Aorta (tissue), 5 donors: ENCODE measurements at regions not wholly inside any gene's neighbourhood (a gene's known extent, or its start where the extent isn't known, plus 50 kb on each side); places are given as distances from the start of the nearest gene placed in this dataset.
"Not testable (repeated sequence)": the region's sequence is repeated elsewhere in the genome, so short reads cannot be mapped to it uniquely, and the experiment has no call there.

ENCODE experiments used
- ATAC-seq: fragments of 200-7000 bp; cut with Tn5 transposase; one replicate; pipeline ENCODE4 v1.9.1; 2022; ENCODE audit warnings: moderate library complexity; ENCODE audit not compliant: low FRiP score
- DNase-seq, 2 donors: peaks; one replicate each; pipeline ENCODE4 v3.0.0-alpha.2; 2020
- H3K27ac ChIP-seq, 2 donors: one replicate each; pipeline ENCODE4 v1.5.1; 2013; ENCODE audit warnings: low read length in 2 of 2, mild to moderate bottlenecking in 2 of 2, moderate library complexity in 2 of 2, control low read depth in 1 of 2, inconsistent platforms in 1 of 2, low read depth in 1 of 2
- H3K27me3 ChIP-seq, 2 donors: one replicate each; pipeline ENCODE4 v1.6.1; 2013; ENCODE audit warnings: control low read depth in 1 of 2, low read length in 1 of 2, mild to moderate bottlenecking in 1 of 2, moderate library complexity in 1 of 2; ENCODE audit not compliant: insufficient read depth in 2 of 2, control insufficient read depth in 1 of 2
- H3K36me3 ChIP-seq, 2 donors: one replicate each; pipeline ENCODE4 v1.6.1; 2013; ENCODE audit warnings: control low read depth in 1 of 2, low read length in 1 of 2, mild to moderate bottlenecking in 1 of 2; ENCODE audit not compliant: insufficient read depth in 2 of 2, control insufficient read depth in 1 of 2
- H3K4me1 ChIP-seq, 2 donors: one replicate each; pipeline ENCODE4 v1.6.1; 2013; ENCODE audit warnings: low read length in 2 of 2, control low read depth in 1 of 2, mild to moderate bottlenecking in 1 of 2, moderate library complexity in 1 of 2; ENCODE audit not compliant: insufficient read depth in 2 of 2, control insufficient read depth in 1 of 2
- H3K4me3 ChIP-seq, 2 donors: one replicate each; pipeline ENCODE4 v1.5.1; 2013; ENCODE audit warnings: low read length in 2 of 2, control low read depth in 1 of 2, mild to moderate bottlenecking in 1 of 2
- H3K9me3 ChIP-seq: one replicate; pipeline ENCODE4 v1.6.1; 2013; ENCODE audit warnings: mild to moderate bottlenecking, low read length; ENCODE audit not compliant: control insufficient read depth
- WGBS, 2 donors: extraction: QIAGEN DNeasy Blood & Tissue Kit; methylation state at CpG; one replicate each; pipeline ENCODE4 v1.1.7; 2013; 5-methylcytosine and 5-hydroxymethylcytosine counted together
- intact Hi-C, 2 donors: fragments of 100-400 bp; cut with DNase I; formaldehyde crosslinking; loops; one replicate each; pipeline versions ENCODE4 v1.14.2 to v1.15.0; 2022
- donor health status: healthy with polysubstance abuse.
- donor health status: Bipolar disorder and iron deficiency.
- donor health status: DM: no; HTN: no; CAD: no.
- donor health status: DM: no; HTN: no; CAD: no.
- donor health status: DM: yes; HTN: yes; CAD: no.

DNA sequence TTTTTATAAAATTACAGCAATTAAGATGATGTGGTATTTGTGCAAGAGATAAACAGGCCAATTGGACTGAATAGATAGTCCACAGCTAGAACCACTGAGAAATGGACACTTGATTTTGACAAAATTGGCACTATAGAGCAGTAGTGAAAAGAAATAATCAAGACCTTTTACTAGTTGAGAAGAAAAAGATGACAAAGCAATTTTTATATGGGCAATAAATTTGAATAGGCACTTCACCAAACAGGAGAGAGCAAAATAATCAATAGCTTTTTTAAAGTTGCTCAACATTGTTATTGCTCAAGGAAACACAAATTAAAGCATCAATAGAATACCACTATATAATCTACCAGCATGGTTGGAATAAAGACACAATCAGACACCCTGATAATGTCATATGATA is 193.5 kb upstream of the FTMT start:
- no peak for ATAC-seq

DNA sequence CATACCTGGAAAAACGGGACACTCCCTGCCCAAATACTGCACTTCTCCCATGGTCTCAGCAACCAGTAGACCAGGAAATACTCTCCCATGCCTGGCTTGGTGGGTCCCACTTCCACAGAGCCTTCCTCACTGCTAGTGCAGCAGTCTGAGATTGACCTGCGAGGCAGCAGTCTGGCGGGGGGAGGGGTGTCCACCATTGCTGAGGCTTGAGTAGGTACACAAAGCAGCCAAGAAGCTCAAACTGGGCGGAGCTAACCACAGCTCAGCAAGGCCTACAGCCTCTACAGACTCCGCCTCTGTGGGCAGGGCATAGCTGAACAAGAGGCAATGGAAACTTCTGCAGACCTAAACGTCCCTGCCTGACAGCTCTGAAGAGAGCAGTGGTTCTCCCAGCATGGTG is 191.5 kb upstream of the FTMT start:
- ATAC-seq = no peak
- 90 to 93% methylated on average over 6 of the region's 6 CpGs for WGBS, 2 donors

More for the DNA sequence above, 193.5 kb upstream of the FTMT start:
- no peak for DNase-seq
- no peak overlapping the region for H3K4me3 ChIP-seq
- no peak overlapping the region for H3K27ac ChIP-seq
- H3K4me1 ChIP-seq = no peaks in the 10 kb centered on the region
- no peaks in the 10 kb centered on the region for H3K27me3 ChIP-seq
- H3K9me3 ChIP-seq = no peaks in the 10 kb centered on the region
- H3K36me3 ChIP-seq = no peaks in the 10 kb centered on the region
- intact Hi-C loops = no loop called here

DNA sequence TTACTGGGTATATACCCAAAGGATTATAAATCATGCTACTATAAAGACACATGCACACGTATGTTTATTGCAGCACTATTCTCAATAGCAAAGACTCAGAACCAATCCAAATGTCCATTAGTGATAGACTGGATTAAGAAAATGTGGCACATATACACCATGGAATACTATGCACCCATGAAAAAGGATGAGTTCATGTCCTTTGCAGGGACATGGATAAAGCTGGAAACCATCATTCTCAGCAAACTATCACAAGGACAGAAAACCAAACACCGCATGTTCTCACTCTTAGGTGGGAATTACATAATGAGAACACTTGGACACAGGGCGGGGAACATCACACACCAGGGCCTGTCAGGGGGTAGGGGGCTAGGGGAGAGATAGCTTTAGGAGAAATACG is 186.1 kb upstream of the FTMT start:
- intact Hi-C loops = not testable (repeated sequence)

More for the DNA sequence above, 191.5 kb upstream of the FTMT start:
- intact Hi-C loops = no loop called here
- Histone ChIP-seq H3K27me3 (no peaks in the 10 kb centered on the region), H3K27ac (no peak overlapping the region), H3K9me3 (no peaks in the 10 kb centered on the region), H3K36me3 (no peaks in the 10 kb centered on the region), H3K4me3 (no peak overlapping the region), H3K4me1 (no peaks in the 10 kb centered on the region)
- peak in 1 of 2 donors; percentile 26 for DNase-seq

DNA sequence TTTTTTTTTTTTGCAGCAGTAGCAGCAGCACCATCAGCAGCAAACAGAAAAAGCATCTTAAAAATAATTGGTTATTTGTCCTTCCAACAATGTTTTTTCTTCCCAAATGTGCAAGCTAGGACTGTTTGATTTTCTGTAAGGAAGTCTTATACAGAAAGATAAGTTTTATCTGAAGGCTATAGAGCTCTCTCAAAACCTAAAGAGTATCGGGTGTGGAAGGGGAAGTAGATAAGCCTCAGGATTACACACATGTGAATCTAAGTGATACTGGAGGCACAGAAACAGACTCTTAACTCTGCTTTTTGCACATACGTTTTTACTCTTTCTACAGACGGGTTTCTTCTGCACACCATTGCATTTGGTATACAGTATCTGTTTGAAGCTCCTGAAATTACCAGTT is 184.4 kb upstream of the FTMT start:
- Histone ChIP-seq H3K27me3 (no peaks in the 10 kb centered on the region), H3K4me1 (no peaks in the 10 kb centered on the region), H3K4me3 (no peak overlapping the region), H3K9me3 (no peaks in the 10 kb centered on the region), H3K27ac (no peak overlapping the region), H3K36me3 (no peaks in the 10 kb centered on the region)
- DNase-seq (no peak), ATAC-seq (no peak)
- 65 to 68% methylated on average over 3 of the region's 3 CpGs for whole genome bisulfite sequencing, 2 donors
- intact Hi-C loops = no loop called here

More for the DNA sequence above, 186.1 kb upstream of the FTMT start:
- DNase-seq, H3K4me3 ChIP-seq, H3K36me3 ChIP-seq, H3K27ac ChIP-seq, H3K9me3 ChIP-seq, H3K27me3 ChIP-seq, H3K4me1 ChIP-seq, ATAC-seq: not testable (repeated sequence)
- 95 to 96% methylated on average over 4 of the region's 4 CpGs for WGBS, 2 donors

DNA sequence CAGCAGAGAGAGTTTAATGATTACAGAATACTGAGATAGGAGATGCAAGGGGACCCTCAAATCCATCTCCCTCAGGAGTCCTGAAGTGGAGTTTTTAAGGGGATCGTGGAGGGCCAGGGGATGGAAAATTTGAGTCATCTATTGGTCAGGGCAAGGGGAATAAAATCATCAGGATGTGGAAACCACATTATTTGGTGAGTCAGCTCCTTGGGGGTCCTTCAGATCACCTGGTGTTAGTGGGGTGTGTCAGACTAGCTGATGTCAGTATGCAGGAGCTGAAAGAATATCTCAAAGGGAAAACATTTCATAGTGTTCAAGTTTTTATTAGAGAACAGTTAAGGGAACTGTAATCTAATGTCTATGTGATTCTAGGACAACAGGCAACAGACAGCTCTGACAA is 183.0 kb upstream of the FTMT start:
- Histone ChIP-seq H3K9me3 (no peaks in the 10 kb centered on the region), H3K4me1 (no peaks in the 10 kb centered on the region), H3K27me3 (no peaks in the 10 kb centered on the region), H3K4me3 (no peak overlapping the region), H3K27ac (no peak overlapping the region), H3K36me3 (no peaks in the 10 kb centered on the region)
- ATAC-seq (no peak), DNase-seq (no peak)
- 58 to 62% methylated on average over 1 of the region's 1 CpG for WGBS, 2 donors
- intact Hi-C loops = no loop called here

DNA sequence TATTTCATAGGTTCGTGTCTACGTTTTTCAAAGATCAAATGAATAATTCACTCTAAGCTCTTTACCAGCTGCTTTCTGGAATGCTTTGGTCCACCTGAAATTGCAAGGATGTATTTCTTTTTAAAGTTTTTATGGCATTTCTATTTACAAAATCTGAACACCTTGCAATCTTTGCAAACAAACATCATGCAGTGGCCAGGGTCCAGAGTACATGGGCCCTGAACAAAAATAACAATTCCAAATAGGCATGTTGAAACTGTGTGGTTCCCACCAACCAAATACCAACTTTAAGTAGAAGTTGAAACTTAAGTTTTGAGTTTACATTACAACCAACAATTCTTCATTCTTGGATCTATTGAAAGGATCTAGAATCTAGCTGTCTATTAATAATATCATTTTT is 180.1 kb upstream of the FTMT start:
- H3K9me3 ChIP-seq = peaks cover 2% of the 10 kb centered on the region
- 61 to 72% methylated on average over 2 of the region's 2 CpGs for WGBS, 2 donors

DNA sequence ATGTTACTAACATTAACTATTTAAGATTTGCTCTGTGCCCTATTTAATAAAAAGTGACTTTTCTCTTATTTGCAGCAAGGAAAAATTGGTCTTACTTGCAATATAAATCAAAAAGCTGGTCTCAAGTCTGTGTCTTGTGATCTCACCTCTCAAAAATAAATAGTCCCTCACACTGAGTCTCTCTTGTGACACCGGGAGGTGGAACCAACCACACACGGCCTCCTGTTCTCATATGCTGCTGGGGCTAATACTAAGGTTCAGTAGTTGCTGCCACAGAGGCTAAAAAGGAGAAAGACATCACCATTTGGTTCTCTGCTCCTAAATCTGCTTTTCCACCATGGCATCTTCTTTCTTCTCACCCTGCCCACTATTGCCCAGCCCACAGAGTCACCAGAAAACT is 175.8 kb upstream of the FTMT start:
- peaks cover 2% of the 10 kb centered on the region for H3K9me3 ChIP-seq
- 63 to 64% methylated on average over 2 of the region's 2 CpGs for WGBS, 2 donors
- no peak overlapping the region for H3K27ac ChIP-seq
- ATAC-seq = no peak
- no peaks in the 10 kb centered on the region for H3K4me1 ChIP-seq
- no peaks in the 10 kb centered on the region for H3K27me3 ChIP-seq
- no peaks in the 10 kb centered on the region for H3K36me3 ChIP-seq
- no peak overlapping the region for H3K4me3 ChIP-seq
- intact Hi-C loops = no loop called here
- no peak for DNase-seq

More for the DNA sequence above, 180.1 kb upstream of the FTMT start:
- DNase-seq = no peak
- Histone ChIP-seq H3K4me3 (no peak overlapping the region), H3K27ac (no peak overlapping the region), H3K4me1 (no peaks in the 10 kb centered on the region), H3K27me3 (no peaks in the 10 kb centered on the region), H3K36me3 (no peaks in the 10 kb centered on the region)
- intact Hi-C loops = no loop called here
- ATAC-seq = no peak

DNA sequence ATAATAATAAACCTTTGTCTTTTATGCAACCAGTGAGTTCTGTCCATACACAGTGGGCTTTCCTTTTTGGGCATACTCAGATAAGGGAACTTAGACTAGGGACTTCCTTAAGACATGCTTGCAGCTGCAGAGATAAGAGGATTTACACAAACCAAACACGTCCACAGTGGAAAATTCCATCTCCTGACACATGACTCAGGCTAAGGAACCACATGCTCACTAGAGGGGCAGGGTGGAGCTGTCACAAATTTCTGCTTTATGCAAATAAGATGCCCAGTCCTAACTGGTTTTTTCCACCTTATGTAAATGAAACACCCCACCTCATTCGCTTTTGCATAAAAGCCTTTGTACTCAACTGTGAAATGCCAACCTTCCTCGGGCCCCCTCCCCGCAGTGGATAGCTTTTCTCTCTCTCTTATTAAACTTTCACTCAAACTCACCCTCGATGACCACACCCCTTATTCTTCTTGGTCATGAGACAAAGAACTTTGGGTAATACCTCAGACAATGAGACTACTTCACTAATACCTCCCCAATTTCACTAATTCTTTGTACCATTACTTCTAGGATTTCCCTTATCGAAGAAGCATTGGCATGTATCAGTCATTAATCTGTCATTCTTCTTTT is 170.3 kb upstream of the FTMT start:
- WGBS, 2 donors = 88 to 90% methylated on average over 6 of the region's 6 CpGs
- no peaks in the 10 kb centered on the region for H3K4me1 ChIP-seq
- no peaks in the 10 kb centered on the region for H3K9me3 ChIP-seq
- no peak for ATAC-seq
- H3K36me3 ChIP-seq = no peaks in the 10 kb centered on the region
- DNase-seq = no peak
- no peak overlapping the region for H3K27ac ChIP-seq
- no peak overlapping the region for H3K4me3 ChIP-seq
- intact Hi-C loops = loop anchor here in 1 of 2 donors (5.0 kb wide), 1 partner anchor 46 kb away; no protein-coding TSS in a partner anchor
- H3K27me3 ChIP-seq = no peaks in the 10 kb centered on the region

DNA sequence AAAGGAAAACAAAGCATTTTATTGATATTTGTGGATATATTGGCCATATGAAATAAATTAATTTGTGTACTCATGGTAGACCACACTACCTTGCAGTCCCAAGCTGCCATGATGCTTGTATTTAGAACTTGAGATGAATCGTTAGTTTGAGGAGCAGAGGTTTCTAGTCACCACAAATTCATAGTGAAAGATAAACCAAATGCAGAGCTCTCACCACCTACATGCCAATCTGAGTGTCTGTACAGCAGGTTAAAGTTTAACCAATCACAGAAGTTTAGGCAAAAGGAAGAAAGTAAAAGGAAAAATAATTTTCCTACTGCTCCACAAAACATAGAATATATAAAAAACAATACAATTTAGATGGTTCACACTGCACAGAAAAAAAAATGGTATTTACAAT is 163.6 kb upstream of the FTMT start:
- WGBS, 2 donors = 86 to 88% methylated on average over 1 of the region's 1 CpG
- no peaks in the 10 kb centered on the region for H3K27me3 ChIP-seq
- DNase-seq (no peak), ATAC-seq (no peak)
- H3K4me1 ChIP-seq = no peaks in the 10 kb centered on the region
- no peaks in the 10 kb centered on the region for H3K36me3 ChIP-seq
- intact Hi-C loops = no loop called here
- H3K9me3 ChIP-seq = no peaks in the 10 kb centered on the region
- H3K4me3 ChIP-seq = no peak overlapping the region
- H3K27ac ChIP-seq = no peak overlapping the region
